ENCODE measurements at regions not wholly inside any gene's neighbourhood (a gene's known extent, or its start where the extent isn't known, plus 50 kb on each side); places are given as distances from the start of the nearest gene placed in this dataset.

- no peaks in the 10 kb centered on the region for H3K27me3 ChIP-seq (ENCODE audit: low read length)
- H3K4me2 ChIP-seq (ENCODE audit: low read depth, low read length, poor library complexity, severe bottlenecking), result no peak overlapping the region
- no peaks in the 10 kb centered on the region for H3K9me2 ChIP-seq (replicated peaks; ENCODE audit: insufficient read depth, low read length)
- no peaks in the 10 kb centered on the region for H3K9me3 ChIP-seq (ENCODE audit: insufficient read depth, low read length)
- H3F3A ChIP-seq (ENCODE audit: insufficient read depth), result no peaks in the 10 kb centered on the region
- no peaks in the 10 kb centered on the region for H3K36me3 ChIP-seq (ENCODE audit: low read length)
- H2AFZ ChIP-seq (ENCODE audit: low read depth, low read length, severe bottlenecking), result no peak overlapping the region
- no peak overlapping the region for H3K9ac ChIP-seq (ENCODE audit: low read length)
- H4K20me1 ChIP-seq (ENCODE audit: low read depth, low read length), result no peaks in the 10 kb centered on the region
- no peaks in the 10 kb centered on the region for H3K79me2 ChIP-seq (ENCODE audit: insufficient read depth, low read length)
- H3K4me3 ChIP-seq (ENCODE audit: insufficient read depth, low read length, poor library complexity, severe bottlenecking), result no peak overlapping the region
- no peak overlapping the region for H3K27ac ChIP-seq (ENCODE audit: low read depth, low read length)
- TF ChIP-seq CTCF (IDR thresholded peaks at IDR 0.05; ENCODE audit: insufficient read depth, low read length, poor library complexity, severe bottlenecking), result no peak
- TF ChIP-seq EZH2phosphoT487 (conservative IDR thresholded peaks at IDR 0.05; ENCODE audit: low read length), result no peak
Measured at GRCh38 chr20:57782631-57783041, 72.8 kb upstream of the PMEPA1 start.

GRCh38 chr20:57781901-57782300, 72.1 kb upstream of the PMEPA1 start:
- Histone ChIP-seq H3K9ac (ENCODE audit: low read length) (no peak overlapping the region), H2AFZ (ENCODE audit: low read depth, low read length, severe bottlenecking) (no peak overlapping the region), H3K4me2 (ENCODE audit: low read depth, low read length, poor library complexity, severe bottlenecking) (no peak overlapping the region), H3K27me3 (ENCODE audit: low read length) (no peaks in the 10 kb centered on the region), H3K27ac (ENCODE audit: low read depth, low read length) (no peak overlapping the region), H3K79me2 (ENCODE audit: insufficient read depth, low read length) (no peaks in the 10 kb centered on the region), H3K4me3 (ENCODE audit: insufficient read depth, low read length, poor library complexity, severe bottlenecking) (no peak overlapping the region), H3K36me3 (ENCODE audit: low read length) (no peaks in the 10 kb centered on the region), H4K20me1 (ENCODE audit: low read depth, low read length) (no peaks in the 10 kb centered on the region), H3K9me2 (replicated peaks; ENCODE audit: insufficient read depth, low read length) (no peaks in the 10 kb centered on the region), H3F3A (ENCODE audit: insufficient read depth) (no peaks in the 10 kb centered on the region), H3K9me3 (ENCODE audit: insufficient read depth, low read length) (no peaks in the 10 kb centered on the region)
- TF ChIP-seq CTCF (IDR thresholded peaks at IDR 0.05; ENCODE audit: insufficient read depth, low read length, poor library complexity, severe bottlenecking) (no peak), EZH2phosphoT487 (conservative IDR thresholded peaks at IDR 0.05; ENCODE audit: low read length) (no peak)

GRCh38 chr20:57780906-57781305, 71.1 kb upstream of the PMEPA1 start:
- no peak overlapping the region for H3K9ac ChIP-seq (ENCODE audit: low read length)
- H3K36me3 ChIP-seq (ENCODE audit: low read length), result no peaks in the 10 kb centered on the region
- H3K9me2 ChIP-seq (replicated peaks; ENCODE audit: insufficient read depth, low read length), result no peaks in the 10 kb centered on the region
- H3K9me3 ChIP-seq (ENCODE audit: insufficient read depth, low read length), result no peaks in the 10 kb centered on the region
- no peaks in the 10 kb centered on the region for H3F3A ChIP-seq (ENCODE audit: insufficient read depth)
- H4K20me1 ChIP-seq (ENCODE audit: low read depth, low read length), result no peaks in the 10 kb centered on the region
- no peak overlapping the region for H2AFZ ChIP-seq (ENCODE audit: low read depth, low read length, severe bottlenecking)
- H3K27ac ChIP-seq (ENCODE audit: low read depth, low read length), result no peak overlapping the region
- H3K27me3 ChIP-seq (ENCODE audit: low read length), result no peaks in the 10 kb centered on the region
- no peaks in the 10 kb centered on the region for H3K79me2 ChIP-seq (ENCODE audit: insufficient read depth, low read length)
- TF ChIP-seq CTCF (IDR thresholded peaks at IDR 0.05; ENCODE audit: insufficient read depth, low read length, poor library complexity, severe bottlenecking) (no peak), EZH2phosphoT487 (conservative IDR thresholded peaks at IDR 0.05; ENCODE audit: low read length) (no peak)
- no peak overlapping the region for H3K4me2 ChIP-seq (ENCODE audit: low read depth, low read length, poor library complexity, severe bottlenecking)
- H3K4me3 ChIP-seq (ENCODE audit: insufficient read depth, low read length, poor library complexity, severe bottlenecking), result no peak overlapping the region
